ENCODE measurements at regions not wholly inside any gene's neighbourhood (a gene's known extent, or its start where the extent isn't known, plus 50 kb on each side); places are given as distances from the start of the nearest gene placed in this dataset.
"Not testable (repeated sequence)": the region's sequence is repeated elsewhere in the genome, so short reads cannot be mapped to it uniquely, and the experiment has no call there.

- no peak for DNase-seq (ENCODE audit: low spot score)
Observed at GRCh38 chr5:158058208-158059120, 199.5 kb upstream of the CLINT1 start.

- no peak for DNase-seq (ENCODE audit: low spot score)
Observed at GRCh38 chr5:158056130-158056825, 197.3 kb upstream of the CLINT1 start.

GRCh38 chr5:158055111-158055501 lies 196.2 kb upstream of the CLINT1 start:
- no peak for DNase-seq (ENCODE audit: low spot score)

GRCh38 chr5:158054223-158055110 lies 195.5 kb upstream of the CLINT1 start:
- no peak for DNase-seq (ENCODE audit: low spot score)

GRCh38 chr5:158051036-158051435 lies 192.1 kb upstream of the CLINT1 start:
- DNase-seq (ENCODE audit: low spot score), result no peak

- DNase-seq (ENCODE audit: low spot score), result no peak
Observed at GRCh38 chr5:158050421-158050820, 191.5 kb upstream of the CLINT1 start.

- no peak for DNase-seq (ENCODE audit: low spot score)
Observed at GRCh38 chr5:158049459-158049858, 190.5 kb upstream of the CLINT1 start.

- DNase-seq (ENCODE audit: low spot score), result no peak
Observed at GRCh38 chr5:158045696-158046095, 186.8 kb upstream of the CLINT1 start.

GRCh38 chr5:158039911-158040347 lies 181.0 kb upstream of the CLINT1 start:
- DNase-seq (ENCODE audit: low spot score), result no peak

GRCh38 chr5:158039441-158039840 lies 180.5 kb upstream of the CLINT1 start:
- DNase-seq (ENCODE audit: low spot score), result no peak

GRCh38 chr5:158036983-158037595 lies 178.1 kb upstream of the CLINT1 start:
- not testable (repeated sequence) for DNase-seq (ENCODE audit: low spot score)

- not testable (repeated sequence) for DNase-seq (ENCODE audit: low spot score)
Observed at GRCh38 chr5:158034586-158034985, 175.6 kb upstream of the CLINT1 start.

- DNase-seq (ENCODE audit: low spot score), result no peak
Observed at GRCh38 chr5:158033724-158034123, 174.8 kb upstream of the CLINT1 start.

GRCh38 chr5:158033076-158033475 lies 174.1 kb upstream of the CLINT1 start:
- DNase-seq (ENCODE audit: low spot score), result no peak

- no peak for DNase-seq (ENCODE audit: low spot score)
Observed at GRCh38 chr5:158032246-158032645, 173.3 kb upstream of the CLINT1 start.

GRCh38 chr5:158027806-158028775 lies 169.1 kb upstream of the CLINT1 start:
- DNase-seq (ENCODE audit: low spot score), result no peak

- DNase-seq (ENCODE audit: low spot score), result no peak
Observed at GRCh38 chr5:158026304-158027031, 167.5 kb upstream of the CLINT1 start.

GRCh38 chr5:158023266-158023665 lies 164.3 kb upstream of the CLINT1 start:
- DNase-seq (ENCODE audit: low spot score), result no peak

GRCh38 chr5:158022837-158023236 lies 163.9 kb upstream of the CLINT1 start:
- no peak for DNase-seq (ENCODE audit: low spot score)

GRCh38 chr5:158022393-158022792 lies 163.4 kb upstream of the CLINT1 start:
- no peak for DNase-seq (ENCODE audit: low spot score)

Data from left forelimb (tissue), 1 donor.